ENCODE measurements at regions not wholly inside any gene's neighbourhood (a gene's known extent, or its start where the extent isn't known, plus 50 kb on each side); places are given as distances from the start of the nearest gene placed in this dataset.
"Not testable (repeated sequence)": the region's sequence is repeated elsewhere in the genome, so short reads cannot be mapped to it uniquely, and the experiment has no call there.

DNA sequence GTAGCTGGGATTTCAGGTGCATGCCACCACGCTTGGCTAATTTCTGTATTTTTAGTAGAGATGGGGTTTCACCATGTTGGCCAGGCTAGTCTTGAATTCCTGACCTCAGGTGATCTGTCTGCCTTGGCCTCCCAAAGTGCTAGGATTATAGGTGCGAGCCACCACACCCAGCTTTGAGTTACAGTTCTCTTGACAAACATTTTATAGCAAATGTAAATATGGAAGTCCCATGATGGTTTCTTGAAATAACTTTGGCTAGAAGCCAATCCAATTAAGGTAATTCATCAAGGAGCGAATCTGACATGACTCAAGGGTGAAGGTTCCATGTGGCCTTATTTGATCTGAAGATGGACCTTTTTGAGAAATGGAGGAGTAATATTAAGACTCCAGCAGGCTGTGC, 76.2 kb upstream of the RFLNA start:
- DNase-seq (ENCODE audit: low spot score), result not testable (repeated sequence)

- DNase-seq (ENCODE audit: low spot score), result no peak
Observed at GRCh38 chr12:124222368-124223245, 72.3 kb upstream of the RFLNA start.

DNA sequence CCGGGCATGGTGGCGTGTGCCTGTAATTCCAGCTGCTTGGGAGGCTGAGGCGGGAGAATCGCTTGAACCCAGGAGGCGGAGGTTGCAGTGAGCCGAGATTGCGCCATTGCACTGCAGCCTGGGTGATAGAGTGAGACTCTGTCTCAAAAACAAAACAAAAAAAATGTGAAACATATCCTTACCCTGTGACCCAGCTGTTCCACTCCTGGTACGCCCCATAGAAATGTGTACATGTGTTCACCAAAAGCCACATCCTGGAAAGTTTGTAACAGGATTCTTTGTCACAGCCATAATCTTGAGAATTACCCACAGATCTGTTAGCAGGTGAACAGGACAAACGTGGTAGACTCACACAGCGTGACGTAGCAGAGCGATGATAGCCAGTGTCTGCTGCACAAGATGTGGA, 71.2 kb upstream of the RFLNA start:
- not testable (repeated sequence) for DNase-seq (ENCODE audit: low spot score)

GRCh38 chr12:124224535-124225110, 70.3 kb upstream of the RFLNA start:
- DNase-seq (ENCODE audit: low spot score), result no peak

- DNase-seq (ENCODE audit: low spot score), result no peak
Observed at GRCh38 chr12:124225730-124226129, 69.2 kb upstream of the RFLNA start.

GRCh38 chr12:124227951-124228711, 66.8 kb upstream of the RFLNA start:
- no peak for DNase-seq (ENCODE audit: low spot score)

- no peak for DNase-seq (ENCODE audit: low spot score)
Observed at GRCh38 chr12:124229520-124229919, 65.4 kb upstream of the RFLNA start.

GRCh38 chr12:124230117-124230757, 64.7 kb upstream of the RFLNA start:
- no peak for DNase-seq (ENCODE audit: low spot score)

DNA sequence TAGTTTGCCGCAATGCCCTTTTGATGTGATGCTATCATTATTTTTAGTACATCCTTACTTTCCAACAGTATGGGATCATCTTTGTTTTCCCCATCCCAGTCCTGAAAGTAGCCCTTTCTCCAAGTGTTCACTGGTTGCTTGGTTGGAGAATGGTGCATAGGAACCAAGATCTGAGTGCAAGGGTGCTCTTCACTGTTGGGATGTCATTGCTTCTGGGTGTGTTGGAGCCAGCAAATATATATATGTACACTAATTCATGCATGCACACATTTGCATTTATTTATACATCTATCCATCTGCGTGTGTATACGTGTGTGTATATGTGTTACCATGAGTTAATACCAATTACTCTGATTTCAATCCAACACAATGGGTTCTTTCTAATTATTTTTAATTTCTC, 64.1 kb upstream of the RFLNA start:
- no peak for DNase-seq (ENCODE audit: low spot score)

- DNase-seq (ENCODE audit: low spot score), result peak; percentile 67
Observed at GRCh38 chr12:124231980-124232653, 62.8 kb upstream of the RFLNA start.

- DNase-seq (ENCODE audit: low spot score), result no peak
Observed at GRCh38 chr12:124232654-124232987, 62.3 kb upstream of the RFLNA start.

GRCh38 chr12:124233041-124233796, 61.7 kb upstream of the RFLNA start:
- no peak for DNase-seq (ENCODE audit: low spot score)

- no peak for DNase-seq (ENCODE audit: low spot score)
Observed at GRCh38 chr12:124233846-124234640, 60.9 kb upstream of the RFLNA start.

DNA sequence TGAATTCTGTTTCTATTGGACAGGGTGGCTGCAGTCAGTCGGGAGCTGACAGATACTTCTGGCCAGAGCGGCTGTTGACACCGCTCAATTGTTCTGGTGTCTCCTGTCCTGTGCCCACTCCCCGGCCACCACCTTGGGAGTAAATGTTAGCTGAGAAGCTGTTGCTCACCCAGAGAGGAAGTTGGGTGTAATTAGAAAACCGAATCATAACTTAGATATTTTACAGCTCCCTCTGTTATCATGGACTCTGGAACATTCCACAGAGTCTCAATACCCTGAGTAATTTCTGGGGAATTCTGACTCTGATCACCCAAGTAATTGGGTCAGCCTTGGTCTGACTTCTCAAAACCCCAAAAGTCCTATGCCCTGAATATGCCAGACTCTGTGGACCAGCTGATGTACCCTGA, 58.3 kb upstream of the RFLNA start:
- no peak for DNase-seq (ENCODE audit: low spot score)

DNA sequence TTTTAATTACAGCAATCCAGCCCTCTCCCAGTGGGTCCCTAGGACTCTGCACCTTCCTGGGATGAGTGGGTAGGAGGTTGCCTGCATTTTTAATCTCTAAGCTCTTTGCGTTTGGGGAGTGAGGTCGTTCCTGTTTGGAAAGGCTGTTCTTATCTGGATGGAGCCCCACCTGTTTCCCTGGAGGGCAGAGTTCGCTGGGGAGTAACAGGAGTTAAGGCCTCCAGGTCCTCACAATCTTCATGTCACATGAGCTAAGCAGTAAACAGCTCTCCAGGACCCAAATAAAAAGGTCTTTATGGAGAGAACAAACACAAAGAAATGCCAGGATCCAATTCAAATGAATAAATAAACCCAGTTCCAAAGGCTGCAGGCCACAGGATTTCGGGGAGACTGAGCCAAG, 56.0 kb upstream of the RFLNA start:
- peak; percentile 55 for DNase-seq (ENCODE audit: low spot score)

DNA sequence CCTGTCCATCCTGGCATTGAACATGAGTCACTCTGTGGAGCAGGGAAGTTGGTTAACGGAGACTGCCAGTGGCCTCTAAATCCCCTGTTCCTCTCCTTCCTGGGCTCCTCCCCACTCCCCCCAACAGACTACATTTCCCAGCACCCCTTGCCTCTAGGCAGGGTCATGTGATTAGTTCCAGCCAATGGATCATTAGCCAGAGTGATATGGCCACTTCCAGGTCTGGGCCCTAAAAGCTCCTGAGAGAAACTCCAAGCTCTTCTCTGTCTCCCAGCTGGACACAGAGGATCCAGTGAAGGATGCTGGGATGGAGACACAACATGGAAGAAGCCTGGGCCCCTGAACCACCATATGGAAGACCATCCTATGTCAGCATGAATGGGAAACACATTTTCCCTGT, 54.4 kb upstream of the RFLNA start:
- peak; percentile 26 for DNase-seq (ENCODE audit: low spot score)

- no peak for DNase-seq (ENCODE audit: low spot score)
Observed at GRCh38 chr12:124241776-124242528, 52.9 kb upstream of the RFLNA start.

DNA sequence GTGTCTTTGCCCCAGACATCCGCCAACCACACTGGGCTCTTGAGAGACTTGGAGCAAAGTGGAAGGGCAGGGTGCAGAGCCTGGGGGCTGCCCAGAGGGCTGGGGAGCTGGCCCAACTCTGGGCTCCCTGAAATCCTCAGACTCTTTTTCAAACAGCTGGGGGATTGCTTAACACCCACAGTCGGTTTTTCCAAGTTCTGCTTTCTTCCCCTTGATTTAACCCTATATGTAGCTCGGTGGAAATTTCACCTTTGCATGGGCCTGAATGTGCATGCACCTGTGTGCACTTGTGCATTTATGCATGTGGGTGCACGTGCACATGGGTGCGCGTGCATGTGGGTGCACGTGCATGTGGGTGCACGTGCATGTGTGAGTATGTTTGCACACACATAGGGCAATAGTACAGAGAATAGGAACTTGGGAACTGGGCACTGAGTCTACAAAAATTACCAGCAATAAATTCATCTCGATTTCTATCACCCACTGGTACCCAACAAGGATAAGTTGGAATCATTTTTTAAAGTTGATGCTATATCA, 52.3 kb upstream of the RFLNA start:
- DNase-seq (ENCODE audit: low spot score), result no peak

- DNase-seq (ENCODE audit: low spot score), result no peak
Observed at GRCh38 chr12:124243936-124244335, 51.0 kb upstream of the RFLNA start.

Measured in HuH-7 (cell line).